ENCODE measurements at regions not wholly inside any gene's neighbourhood (a gene's known extent, or its start where the extent isn't known, plus 50 kb on each side); places are given as distances from the start of the nearest gene placed in this dataset.

DNA sequence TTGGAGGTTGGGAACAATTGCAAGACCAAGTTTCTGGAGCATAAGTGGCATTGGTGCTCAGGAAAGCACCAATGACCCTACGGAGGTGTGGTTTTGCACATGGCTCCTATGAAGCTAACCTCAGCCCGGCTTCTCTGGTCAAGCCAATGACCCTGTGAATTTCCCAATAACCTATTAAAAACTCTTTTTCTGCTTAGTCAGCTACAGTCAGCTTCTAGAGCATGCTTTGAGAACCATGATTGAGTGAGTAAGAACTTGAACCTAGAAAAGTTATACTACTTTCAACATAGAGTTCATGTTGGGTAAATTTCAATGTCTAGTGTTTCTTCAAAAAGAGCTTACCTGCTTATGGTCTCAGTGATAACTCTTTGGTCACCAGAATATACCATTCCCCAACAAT is 163.2 kb downstream of the RSL24D1 start:
- Histone ChIP-seq H2AFZ (ENCODE audit: low read depth, low read length, poor library complexity, severe bottlenecking) (no peak overlapping the region), H3K4me3 (replicated peaks in 1 of 2; ENCODE audit: low read depth in 1 of 2, low read length in 2 of 2) (no peak overlapping the region), H3K9me2 (ENCODE audit: insufficient read depth) (no peaks in the 10 kb centered on the region), H3K4me2 (ENCODE audit: low read length) (no peak overlapping the region), H4K20me1 (ENCODE audit: insufficient read depth) (no peaks in the 10 kb centered on the region), H3K9ac (ENCODE audit: low read length) (no peak overlapping the region), H3K9me3 (ENCODE audit: control insufficient read depth in 1 of 2, insufficient read depth in 1 of 2, low read depth in 1 of 2, low read length in 2 of 2) (no peaks in the 10 kb centered on the region), H3K79me2 (ENCODE audit: insufficient read depth, low read length) (no peaks in the 10 kb centered on the region), H3K4me1 (ENCODE audit: control insufficient read depth in 1 of 2, insufficient read depth in 2 of 2, low read length in 2 of 2) (no peaks in the 10 kb centered on the region), H3K27ac (ENCODE audit: low read depth, low read length) (no peak overlapping the region), H3K27me3 (ENCODE audit: insufficient read depth, low read length) (no peaks in the 10 kb centered on the region), H3K36me3 (ENCODE audit: control insufficient read depth in 1 of 2, insufficient read depth in 2 of 2, low read length in 2 of 2) (no peaks in the 10 kb centered on the region)
- ChIA-PET POLR2A (no interaction called here), CTCF (no interaction called here), RAD21 (ENCODE audit: low non-redundant PET in 1 of 2, low total read pairs in 2 of 2, uncharacterized antibody in 2 of 2, unreplicated experiment in 2 of 2) (no interaction called here)
- no peak for ATAC-seq
- DNase-seq (ENCODE audit: low read depth, low spot score), result no peak
- TF ChIP-seq, protein P1, sequence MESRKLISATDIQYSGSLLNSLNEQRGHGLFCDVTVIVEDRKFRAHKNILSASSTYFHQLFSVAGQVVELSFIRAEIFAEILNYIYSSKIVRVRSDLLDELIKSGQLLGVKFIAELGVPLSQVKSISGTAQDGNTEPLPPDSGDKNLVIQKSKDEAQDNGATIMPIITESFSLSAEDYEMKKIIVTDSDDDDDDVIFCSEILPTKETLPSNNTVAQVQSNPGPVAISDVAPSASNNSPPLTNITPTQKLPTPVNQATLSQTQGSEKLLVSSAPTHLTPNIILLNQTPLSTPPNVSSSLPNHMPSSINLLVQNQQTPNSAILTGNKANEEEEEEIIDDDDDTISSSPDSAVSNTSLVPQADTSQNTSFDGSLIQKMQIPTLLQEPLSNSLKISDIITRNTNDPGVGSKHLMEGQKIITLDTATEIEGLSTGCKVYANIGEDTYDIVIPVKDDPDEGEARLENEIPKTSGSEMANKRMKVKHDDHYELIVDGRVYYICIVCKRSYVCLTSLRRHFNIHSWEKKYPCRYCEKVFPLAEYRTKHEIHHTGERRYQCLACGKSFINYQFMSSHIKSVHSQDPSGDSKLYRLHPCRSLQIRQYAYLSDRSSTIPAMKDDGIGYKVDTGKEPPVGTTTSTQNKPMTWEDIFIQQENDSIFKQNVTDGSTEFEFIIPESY (IDR thresholded peaks at IDR 0.05; ENCODE audit: extremely low read depth, insufficient replicate concordance, low read length), result no peak
- TF ChIP-seq, protein P2, sequence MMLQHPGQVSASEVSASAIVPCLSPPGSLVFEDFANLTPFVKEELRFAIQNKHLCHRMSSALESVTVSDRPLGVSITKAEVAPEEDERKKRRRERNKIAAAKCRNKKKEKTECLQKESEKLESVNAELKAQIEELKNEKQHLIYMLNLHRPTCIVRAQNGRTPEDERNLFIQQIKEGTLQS (IDR thresholded peaks at IDR 0.05), result no peak
- TF ChIP-seq ZFX (IDR thresholded peaks at IDR 0.05), result no peak
- TF ChIP-seq FOSL1 (IDR thresholded peaks at IDR 0.05; ENCODE audit: low read depth), result no peak
- no peak for TF ChIP-seq CBX3 (IDR thresholded peaks at IDR 0.05; ENCODE audit: low read depth)
- TF ChIP-seq POLR2AphosphoS5 (IDR thresholded peaks at IDR 0.05; ENCODE audit: low read depth, low read length), result no peak
- TF ChIP-seq YY1 (IDR thresholded peaks at IDR 0.05; ENCODE audit: extremely low read depth, insufficient replicate concordance, low read depth, low read length), result no peak
- no peak for TF ChIP-seq JUND (IDR thresholded peaks at IDR 0.05)
- no peak for TF ChIP-seq SP1 (IDR thresholded peaks at IDR 0.05; ENCODE audit: low read depth)
- no peak for TF ChIP-seq POLR2A (IDR thresholded peaks at IDR 0.05; ENCODE audit: borderline replicate concordance, extremely low read depth, insufficient read depth, insufficient read length)
- no peak for TF ChIP-seq CEBPB (IDR thresholded peaks at IDR 0.05; ENCODE audit: low read depth)
- TF ChIP-seq EZH2phosphoT487 (IDR thresholded peaks at IDR 0.05; ENCODE audit: borderline replicate concordance), result no peak
- no peak for TF ChIP-seq REST (IDR thresholded peaks at IDR 0.05; ENCODE audit: low read depth)
- TF ChIP-seq, protein P3, sequence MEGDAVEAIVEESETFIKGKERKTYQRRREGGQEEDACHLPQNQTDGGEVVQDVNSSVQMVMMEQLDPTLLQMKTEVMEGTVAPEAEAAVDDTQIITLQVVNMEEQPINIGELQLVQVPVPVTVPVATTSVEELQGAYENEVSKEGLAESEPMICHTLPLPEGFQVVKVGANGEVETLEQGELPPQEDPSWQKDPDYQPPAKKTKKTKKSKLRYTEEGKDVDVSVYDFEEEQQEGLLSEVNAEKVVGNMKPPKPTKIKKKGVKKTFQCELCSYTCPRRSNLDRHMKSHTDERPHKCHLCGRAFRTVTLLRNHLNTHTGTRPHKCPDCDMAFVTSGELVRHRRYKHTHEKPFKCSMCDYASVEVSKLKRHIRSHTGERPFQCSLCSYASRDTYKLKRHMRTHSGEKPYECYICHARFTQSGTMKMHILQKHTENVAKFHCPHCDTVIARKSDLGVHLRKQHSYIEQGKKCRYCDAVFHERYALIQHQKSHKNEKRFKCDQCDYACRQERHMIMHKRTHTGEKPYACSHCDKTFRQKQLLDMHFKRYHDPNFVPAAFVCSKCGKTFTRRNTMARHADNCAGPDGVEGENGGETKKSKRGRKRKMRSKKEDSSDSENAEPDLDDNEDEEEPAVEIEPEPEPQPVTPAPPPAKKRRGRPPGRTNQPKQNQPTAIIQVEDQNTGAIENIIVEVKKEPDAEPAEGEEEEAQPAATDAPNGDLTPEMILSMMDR (IDR thresholded peaks at IDR 0.05 in 2 of 3, conservative IDR thresholded peaks at IDR 0.05 in 1 of 3; ENCODE audit: borderline replicate concordance in 1 of 3, insufficient read depth in 1 of 3, low read depth in 2 of 3, low read length in 2 of 3), result no peak
- TF ChIP-seq MAX (IDR thresholded peaks at IDR 0.05), result no peak
- no peak for TF ChIP-seq ZNF274 (IDR thresholded peaks at IDR 0.05; ENCODE audit: low read depth, low read length)
- TF ChIP-seq RAD21 (IDR thresholded peaks at IDR 0.05; ENCODE audit: low read depth), result no peak
- no peak for TF ChIP-seq SRF (IDR thresholded peaks at IDR 0.05; ENCODE audit: low read depth)
- TF ChIP-seq TCF7L2 (IDR thresholded peaks at IDR 0.05; ENCODE audit: borderline replicate concordance, extremely low read depth, insufficient read depth, insufficient read length), result no peak
- intact Hi-C loops (cut with micrococcal nuclease), result no loop called here
- no TSS peak for BruUV-seq (replicated peaks)

Measured in HCT116 (cell line).